HepG2 (cell line): ENCODE measurements at regions not wholly inside any gene's neighbourhood (a gene's known extent, or its start where the extent isn't known, plus 50 kb on each side); places are given as distances from the start of the nearest gene placed in this dataset.

ENCODE experiments used
- JUND ChIP-seq: sonication (generic); formaldehyde crosslinking; IDR thresholded peaks from 2 replicates; pipeline ENCODE4 v1.8.0; 2022; ENCODE audit warnings: mild to moderate bottlenecking, missing genetic modification reagents
- ZGPAT ChIP-seq: IDR thresholded peaks from 2 replicates; pipeline ENCODE4 v1.6.1; 2016; ENCODE audit warnings: mild to moderate bottlenecking

GRCh38 chr18:10234281-10234680 is 220.2 kb upstream of the APCDD1 start:
- no peak for TF ChIP-seq ZGPAT (CRISPR knock-in tag)
- TF ChIP-seq JUND (CRISPR knock-in tag): no peak
